Transverse colon (tissue), 4 donors: ENCODE measurements at regions not wholly inside any gene's neighbourhood (a gene's known extent, or its start where the extent isn't known, plus 50 kb on each side); places are given as distances from the start of the nearest gene placed in this dataset.

ENCODE experiments used
- DNase-seq: peaks from one replicate; pipeline ENCODE4 v3.0.0-alpha.2; 2019
- H3K27ac ChIP-seq, 4 donors: fragments of 200-600 bp; sonication (generic); 2 replicates each; pipeline ENCODE4 v1.5.1; 2016 to 2018; ENCODE audit warnings: inconsistent platforms in 4 of 4
- H3K27me3 ChIP-seq: fragments of 200-600 bp; sonication (generic); 2 replicates; pipeline ENCODE4 v1.5.1; 2017; ENCODE audit warnings: inconsistent platforms
- H3K36me3 ChIP-seq, 4 donors: fragments of 200-600 bp; sonication (generic); 2 replicates each; pipeline ENCODE4 v1.5.1; 2017 to 2019; ENCODE audit warnings: inconsistent platforms in 4 of 4
- H3K4me1 ChIP-seq, 4 donors: fragments of 200-600 bp; sonication (generic); 2 replicates each; pipeline ENCODE4 v1.5.1; 2017 to 2020; ENCODE audit warnings: inconsistent platforms in 4 of 4
- H3K4me3 ChIP-seq, 4 donors: fragments of 200-600 bp; sonication (generic); 1 replicate in 1 of 4; 2 replicates in 3 of 4; pipeline versions ENCODE4 v1.5.1 to v1.6.1; 2017 to 2019; ENCODE audit warnings: inconsistent platforms in 4 of 4
- H3K9me3 ChIP-seq, 2 donors: fragments of 200-600 bp; sonication (generic); 2 replicates each; pipeline ENCODE4 v1.5.1; 2017 to 2019; ENCODE audit warnings: inconsistent platforms in 2 of 2
- EP300 ChIP-seq: sonication (generic); formaldehyde crosslinking; IDR thresholded peaks from one replicate; pipeline ENCODE4 v1.6.1; 2017; ENCODE audit warnings: antibody characterized with exemption, low read depth
- POLR2A ChIP-seq: fragments of 450-650 bp; IDR thresholded peaks from one replicate; pipeline ENCODE4 v1.6.1; 2016; ENCODE audit warnings: antibody characterized with exemption, mild to moderate bottlenecking, moderate library complexity
- POLR2AphosphoS5 ChIP-seq, 3 donors: sonication (generic); formaldehyde crosslinking; IDR thresholded peaks; one replicate each; pipeline ENCODE4 v1.6.1; 2016; ENCODE audit warnings: antibody characterized with exemption in 3 of 3
- WGBS, 2 donors: methylation state at CpG; one replicate each; pipeline ENCODE4 v1.1.5; 2018; ENCODE audit warnings: low coverage in 1 of 2; 5-methylcytosine and 5-hydroxymethylcytosine counted together
- in situ Hi-C, 4 donors: fragments of 200-750 bp; cut with MboI; loops; one replicate each; pipeline versions ENCODE4 v1.15.0 to v1.15.1; 2017; ENCODE audit warnings: low sequenced_read_pairs in 3 of 4, low pct_ligation_motif_present in 1 of 4, low pct_unique_long_range_greater_than_20kb in 1 of 4
- intact Hi-C: fragments of 100-400 bp; cut with DNase I; formaldehyde crosslinking; loops from one replicate; pipeline ENCODE4 v1.15.1; 2023; ENCODE audit warnings: low total_unique reads
- TF ChIP-seq, protein P1 (sequence below), 5 experiments: fragments of 200-600 bp in 3 of 5; fragments of 450-650 bp in 2 of 5; sonication (generic) in 3 of 5; IDR thresholded peaks; 1 replicate in 2 of 5; 2 replicates in 3 of 5; pipeline ENCODE4 v1.5.1; 2016 to 2017; ENCODE audit warnings: antibody characterized with exemption in 5 of 5, inconsistent platforms in 3 of 5, mild to moderate bottlenecking in 2 of 5, moderate library complexity in 1 of 5

DNA sequence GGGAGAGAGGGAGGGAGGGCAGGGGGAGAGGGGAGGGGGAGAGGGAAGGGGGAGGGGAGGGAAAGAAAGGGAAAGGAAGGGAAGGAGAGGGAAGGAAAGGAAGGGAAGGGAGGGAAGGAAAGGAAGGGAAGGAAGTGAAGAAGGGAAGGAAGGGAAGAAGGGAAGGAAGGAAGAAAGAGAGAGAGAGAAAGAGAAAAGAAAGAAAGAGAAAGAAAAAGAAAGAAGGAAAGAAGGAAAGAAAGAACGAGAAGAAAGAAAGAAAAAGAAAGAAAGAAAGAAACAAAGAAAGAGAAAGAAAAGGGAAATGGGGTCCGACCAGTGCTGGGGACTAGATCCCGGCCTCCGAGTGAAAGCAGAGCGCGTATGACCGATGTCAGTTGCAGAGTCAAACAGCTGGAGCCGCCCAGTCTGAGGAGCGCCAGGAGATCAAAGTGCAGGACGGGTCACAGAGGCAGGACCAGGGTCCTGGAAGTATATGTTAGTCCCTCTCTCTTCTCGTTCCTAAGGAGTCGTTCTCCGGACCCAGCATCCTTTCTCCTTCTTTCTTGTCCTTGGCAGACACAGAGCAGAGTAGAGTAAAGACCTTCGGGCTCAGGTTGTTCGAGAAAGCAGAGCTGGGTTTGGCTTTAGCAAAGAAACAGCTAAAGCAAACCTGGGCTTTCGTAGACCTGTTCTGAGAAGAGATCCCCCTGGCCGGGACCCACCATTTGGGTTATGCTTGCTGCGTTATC is 305.4 kb upstream of the MSX2 start:
- H3K27ac ChIP-seq = no peak overlapping the region
- no peaks in the 10 kb centered on the region for H3K36me3 ChIP-seq
- TF ChIP-seq, protein P1, sequence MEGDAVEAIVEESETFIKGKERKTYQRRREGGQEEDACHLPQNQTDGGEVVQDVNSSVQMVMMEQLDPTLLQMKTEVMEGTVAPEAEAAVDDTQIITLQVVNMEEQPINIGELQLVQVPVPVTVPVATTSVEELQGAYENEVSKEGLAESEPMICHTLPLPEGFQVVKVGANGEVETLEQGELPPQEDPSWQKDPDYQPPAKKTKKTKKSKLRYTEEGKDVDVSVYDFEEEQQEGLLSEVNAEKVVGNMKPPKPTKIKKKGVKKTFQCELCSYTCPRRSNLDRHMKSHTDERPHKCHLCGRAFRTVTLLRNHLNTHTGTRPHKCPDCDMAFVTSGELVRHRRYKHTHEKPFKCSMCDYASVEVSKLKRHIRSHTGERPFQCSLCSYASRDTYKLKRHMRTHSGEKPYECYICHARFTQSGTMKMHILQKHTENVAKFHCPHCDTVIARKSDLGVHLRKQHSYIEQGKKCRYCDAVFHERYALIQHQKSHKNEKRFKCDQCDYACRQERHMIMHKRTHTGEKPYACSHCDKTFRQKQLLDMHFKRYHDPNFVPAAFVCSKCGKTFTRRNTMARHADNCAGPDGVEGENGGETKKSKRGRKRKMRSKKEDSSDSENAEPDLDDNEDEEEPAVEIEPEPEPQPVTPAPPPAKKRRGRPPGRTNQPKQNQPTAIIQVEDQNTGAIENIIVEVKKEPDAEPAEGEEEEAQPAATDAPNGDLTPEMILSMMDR (IDR thresholded peaks at IDR 0.05) = no peak
- TF ChIP-seq POLR2A (no peak), POLR2AphosphoS5 (IDR thresholded peaks at IDR 0.05) (no peak)
- DNase-seq = peak; percentile 11
- H3K9me3 ChIP-seq = no peaks in the 10 kb centered on the region
- in situ Hi-C loops = loop anchor here (5.0 to 25.0 kb wide), 5 partner anchors 316 to 518 kb away; no protein-coding TSS in a partner anchor
- WGBS, 2 donors = 2 to 7% methylated on average over 14 to 18 of the region's 18 CpGs
- intact Hi-C loops = loop anchor here (10.0 kb wide), 1 partner anchor 516 kb away; no protein-coding TSS in a partner anchor
- no peak overlapping the region for H3K4me3 ChIP-seq
- H3K4me1 ChIP-seq = peaks cover 0 to 7% (median 3%) of the 10 kb centered on the region in 4 donors
- peaks cover 22% of the 10 kb centered on the region for H3K27me3 ChIP-seq

DNA sequence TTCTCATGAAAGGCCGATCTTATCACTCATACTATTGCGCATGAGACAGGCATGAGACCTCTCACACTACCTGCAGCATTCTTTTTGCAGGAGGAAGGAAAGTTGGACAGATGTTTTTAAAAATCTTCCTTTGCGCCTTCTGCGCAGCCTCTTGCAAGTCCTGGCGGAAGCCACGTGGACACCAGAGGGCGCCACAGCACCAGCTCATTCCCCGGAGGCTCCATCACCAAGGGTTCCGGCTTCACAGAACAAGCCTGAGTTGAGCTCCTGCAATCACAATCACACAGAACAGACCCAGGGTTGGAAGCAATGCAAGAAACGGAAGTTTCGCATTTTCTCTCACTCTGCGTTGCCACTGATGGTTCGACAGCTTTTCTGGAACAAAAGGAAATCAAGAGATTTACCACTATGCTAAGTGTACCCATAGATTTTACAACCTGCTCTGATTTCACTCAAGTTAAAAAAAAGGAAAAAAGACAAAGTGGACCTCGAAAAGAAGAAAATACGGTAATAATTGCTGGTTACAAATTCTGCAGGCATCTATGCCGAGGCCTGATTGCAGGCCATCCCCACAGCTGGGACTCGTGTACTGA is 304.7 kb upstream of the MSX2 start:
- Histone ChIP-seq H3K4me3 (no peak overlapping the region), H3K4me1 (peaks cover 0 to 7% (median 3%) of the 10 kb centered on the region in 4 donors), H3K27ac (no peak overlapping the region), H3K9me3 (no peaks in the 10 kb centered on the region), H3K27me3 (peaks cover 22% of the 10 kb centered on the region), H3K36me3 (no peaks in the 10 kb centered on the region)
- WGBS, 2 donors = 19 to 28% methylated on average over 12 to 17 of the region's 17 CpGs
- TF ChIP-seq POLR2AphosphoS5 (IDR thresholded peaks at IDR 0.05) (no peak), EP300 (no peak), POLR2A (no peak)
- TF ChIP-seq, protein P1 (IDR thresholded peaks at IDR 0.05) = peak; percentile 77 to 86 (median 81)
- DNase-seq = peak; percentile 87
- in situ Hi-C loops (loop anchor here (5.0 to 25.0 kb wide), 6 partner anchors 315 to 518 kb away; no protein-coding TSS in a partner anchor), intact Hi-C loops (loop anchor here (10.0 kb wide), 1 partner anchor 515 kb away; no protein-coding TSS in a partner anchor)

DNA sequence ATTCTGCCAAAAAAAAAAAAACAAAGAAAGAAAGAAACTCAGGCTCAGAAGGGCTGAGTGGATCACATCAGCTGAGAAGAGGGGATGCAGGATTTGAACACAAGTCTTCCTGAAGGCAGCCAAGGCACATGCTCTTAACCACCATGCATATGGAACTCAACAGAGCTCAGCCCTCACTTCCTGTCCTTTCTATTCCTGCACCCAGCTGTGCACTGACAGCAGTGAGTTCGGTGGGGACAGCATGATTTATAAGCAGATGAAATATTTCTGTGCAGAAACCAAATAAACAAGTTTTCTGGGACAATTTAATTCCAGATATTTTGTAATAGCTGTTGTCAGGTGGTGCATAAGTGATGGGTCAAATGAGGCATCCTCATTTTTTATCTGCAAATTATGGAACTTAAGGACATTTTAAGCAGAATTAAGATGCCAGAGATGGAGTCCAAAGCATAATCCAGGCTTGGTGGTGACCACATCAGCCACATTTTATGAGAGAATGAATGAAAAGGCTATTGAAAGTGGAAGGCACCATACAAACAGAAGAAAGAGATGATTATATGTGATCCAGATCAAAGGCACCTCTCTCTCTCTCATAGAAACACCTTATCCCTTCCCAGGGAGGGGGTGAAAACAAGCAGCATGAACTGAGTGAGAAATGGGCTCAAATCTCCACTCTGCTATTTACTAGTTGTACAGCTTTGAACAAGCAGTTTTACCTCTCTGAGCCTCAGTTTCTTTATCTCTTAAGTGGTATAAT is 303.6 kb upstream of the MSX2 start:
- no peaks in the 10 kb centered on the region for H3K36me3 ChIP-seq
- H3K9me3 ChIP-seq = no peaks in the 10 kb centered on the region
- 29% methylated on average over 1 of the region's 1 CpG; no CpG with 5 or more reads in 1 of the 2 donors for WGBS, 2 donors
- no peak for DNase-seq
- in situ Hi-C loops = loop anchor here in 3 of 4 donors (5.0 to 25.0 kb wide), 3 partner anchors 366 to 516 kb away; no protein-coding TSS in a partner anchor
- no peak overlapping the region for H3K4me3 ChIP-seq
- intact Hi-C loops = no loop called here
- H3K27ac ChIP-seq = no peak overlapping the region
- TF ChIP-seq POLR2A (no peak), EP300 (no peak), POLR2AphosphoS5 (IDR thresholded peaks at IDR 0.05) (no peak)
- TF ChIP-seq, protein P1 (IDR thresholded peaks at IDR 0.05) = no peak
- peaks cover 0 to 7% (median 3%) of the 10 kb centered on the region in 4 donors for H3K4me1 ChIP-seq
- H3K27me3 ChIP-seq = peaks cover 22% of the 10 kb centered on the region

DNA sequence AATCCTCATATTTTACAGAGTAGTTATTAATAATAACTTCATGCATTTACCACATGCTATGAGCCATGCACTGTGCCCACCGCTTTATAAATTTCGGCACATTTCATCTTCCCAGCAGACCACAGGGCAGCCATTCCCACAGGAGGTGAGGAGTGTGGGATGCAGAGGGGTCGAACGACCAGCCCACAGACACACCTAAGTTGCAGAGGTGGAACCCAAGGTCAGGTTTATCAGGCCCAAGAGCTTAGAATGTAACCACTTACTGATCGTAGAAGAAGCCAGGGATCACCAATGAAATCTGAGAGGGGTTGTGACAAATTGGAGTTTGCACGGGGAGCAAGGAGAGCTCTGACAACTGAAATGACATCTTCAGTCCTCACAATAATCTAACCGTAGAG is 303.0 kb upstream of the MSX2 start:
- intact Hi-C loops = no loop called here
- H3K4me1 ChIP-seq = peaks cover 0 to 7% (median 3%) of the 10 kb centered on the region in 4 donors
- in situ Hi-C loops = loop anchor here in 3 of 4 donors (5.0 to 25.0 kb wide), 3 partner anchors 366 to 516 kb away; no protein-coding TSS in a partner anchor

More for the DNA sequence above, 303.0 kb upstream of the MSX2 start:
- H3K36me3 ChIP-seq = no peaks in the 10 kb centered on the region
- no peaks in the 10 kb centered on the region for H3K9me3 ChIP-seq
- H3K27ac ChIP-seq = no peak overlapping the region
- WGBS, 2 donors = 68 to 78% methylated on average over 4 to 7 of the region's 7 CpGs
- no peak overlapping the region for H3K4me3 ChIP-seq
- peaks cover 22% of the 10 kb centered on the region for H3K27me3 ChIP-seq
- no peak for DNase-seq
- TF ChIP-seq EP300 (no peak), POLR2A (no peak)
- TF ChIP-seq, protein P1 (IDR thresholded peaks at IDR 0.05) = no peak
